ENCODE measurements at regions not wholly inside any gene's neighbourhood (a gene's known extent, or its start where the extent isn't known, plus 50 kb on each side); places are given as distances from the start of the nearest gene placed in this dataset.
"Not testable (repeated sequence)": the region's sequence is repeated elsewhere in the genome, so short reads cannot be mapped to it uniquely, and the experiment has no call there.

DNA sequence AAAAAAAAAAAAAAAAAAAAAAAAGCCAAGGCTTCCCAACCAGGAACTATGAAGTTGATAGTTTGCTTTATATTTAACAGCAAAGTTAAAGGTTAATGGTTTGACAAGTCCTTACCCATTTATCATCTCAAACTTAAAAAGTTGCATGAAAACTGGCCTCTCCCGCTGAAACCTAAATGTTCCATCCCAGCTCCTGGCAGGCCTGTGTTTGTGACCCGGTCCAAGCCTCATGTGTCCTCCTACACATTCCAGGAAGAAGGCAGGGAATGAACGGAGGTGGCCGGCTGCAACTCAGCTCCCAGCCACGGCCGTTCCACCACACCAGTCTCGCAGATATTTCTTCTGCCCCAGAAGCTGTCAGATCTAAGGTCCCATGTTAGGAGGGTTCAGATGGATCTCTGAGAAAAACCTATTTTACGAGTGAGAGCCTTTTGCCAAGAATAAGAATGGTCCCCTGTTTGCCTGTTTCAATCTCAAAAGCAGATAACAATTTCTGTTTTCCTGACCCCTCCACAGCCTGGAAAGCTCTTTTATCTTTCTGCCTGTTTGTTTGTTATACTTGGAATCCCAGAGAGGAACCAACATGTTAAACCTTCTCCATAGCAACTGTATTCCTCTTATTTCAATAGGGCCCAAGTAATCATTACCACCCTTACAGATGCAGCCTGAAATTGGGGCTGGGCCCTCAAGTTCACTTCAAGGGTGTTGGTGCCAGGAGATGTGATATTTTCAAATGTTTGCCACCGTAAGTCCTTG, 56.5 kb downstream of the KCTD12 start:
- DNase-seq = no peak

DNA sequence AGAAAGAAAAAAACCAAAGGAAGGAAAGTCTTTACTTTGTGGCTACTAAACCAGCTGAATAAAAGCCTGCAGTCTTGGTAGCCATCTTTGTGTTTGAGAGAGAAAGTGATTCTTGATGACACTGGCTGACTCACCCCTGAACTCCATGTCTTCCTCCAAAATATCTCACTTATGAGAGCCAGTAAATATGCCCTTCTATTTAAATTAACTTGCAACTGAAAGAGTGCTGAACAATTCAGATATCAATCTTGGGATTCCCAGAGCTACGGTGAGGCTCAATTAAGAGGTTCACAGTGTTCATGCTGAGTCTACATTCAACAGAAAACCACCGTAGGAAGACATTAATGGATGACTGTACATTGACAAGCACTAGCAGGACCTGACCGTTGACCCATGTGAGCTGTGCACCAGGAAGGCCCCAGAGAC, 57.9 kb downstream of the KCTD12 start:
- no peak for DNase-seq

DNA sequence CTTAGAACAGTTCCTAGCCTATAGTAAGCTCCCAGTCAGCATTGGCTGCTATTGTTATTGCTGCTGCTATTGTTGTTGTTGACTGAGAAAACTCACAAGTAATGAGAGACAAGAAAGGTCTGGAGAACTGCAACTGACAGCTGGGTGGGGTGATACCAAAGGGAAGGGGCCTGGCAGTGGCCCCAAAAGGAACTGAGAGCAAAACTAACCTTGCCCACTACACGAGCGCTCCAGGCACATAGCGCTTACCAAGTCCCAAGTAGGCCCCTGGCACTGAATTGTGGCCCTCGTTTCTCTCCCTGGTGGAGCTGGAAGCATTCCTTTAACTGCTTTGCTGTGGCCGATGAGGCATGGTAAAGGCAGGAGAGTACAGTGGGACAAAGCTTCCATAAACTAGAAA, 59.7 kb downstream of the KCTD12 start:
- no peak for DNase-seq

DNA sequence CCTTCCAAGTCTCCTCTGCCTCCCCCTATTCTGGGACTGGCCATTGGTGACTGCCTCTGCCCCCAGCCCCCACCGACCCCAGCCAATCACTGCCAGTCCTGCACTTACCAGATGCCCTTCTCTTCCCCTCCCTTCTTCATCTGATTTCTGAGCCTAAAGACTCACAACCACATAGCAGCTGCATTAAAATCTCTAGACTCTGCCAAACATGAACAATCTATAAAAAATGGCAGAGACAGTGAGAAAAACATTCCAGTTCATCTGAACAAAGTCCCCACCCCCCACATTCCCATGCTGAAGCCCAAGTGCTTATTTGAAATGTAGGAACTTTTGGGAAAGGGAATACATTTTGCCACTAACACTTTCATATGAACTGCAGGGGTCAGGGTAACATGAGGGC, 60.8 kb downstream of the KCTD12 start:
- DNase-seq = no peak

DNA sequence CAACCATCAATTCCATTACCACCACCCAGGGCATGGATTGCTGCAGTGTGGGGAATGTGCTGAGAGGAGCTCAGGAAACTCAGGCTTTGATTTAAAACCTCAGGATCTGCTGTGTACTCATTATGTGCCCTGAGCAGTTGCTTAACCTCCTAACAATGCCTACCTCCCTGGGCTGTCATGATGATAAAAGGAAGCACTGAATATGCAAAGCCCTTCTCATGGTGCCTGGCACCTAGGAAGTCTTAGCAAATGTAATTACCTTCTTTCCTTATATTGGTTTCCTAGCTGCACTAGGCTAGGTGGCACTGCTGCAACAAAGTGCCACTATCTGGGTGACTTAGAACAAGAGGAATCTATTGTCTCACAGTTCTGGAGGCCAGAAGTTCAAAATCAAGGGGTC, 62.2 kb downstream of the KCTD12 start:
- DNase-seq = no peak

DNA sequence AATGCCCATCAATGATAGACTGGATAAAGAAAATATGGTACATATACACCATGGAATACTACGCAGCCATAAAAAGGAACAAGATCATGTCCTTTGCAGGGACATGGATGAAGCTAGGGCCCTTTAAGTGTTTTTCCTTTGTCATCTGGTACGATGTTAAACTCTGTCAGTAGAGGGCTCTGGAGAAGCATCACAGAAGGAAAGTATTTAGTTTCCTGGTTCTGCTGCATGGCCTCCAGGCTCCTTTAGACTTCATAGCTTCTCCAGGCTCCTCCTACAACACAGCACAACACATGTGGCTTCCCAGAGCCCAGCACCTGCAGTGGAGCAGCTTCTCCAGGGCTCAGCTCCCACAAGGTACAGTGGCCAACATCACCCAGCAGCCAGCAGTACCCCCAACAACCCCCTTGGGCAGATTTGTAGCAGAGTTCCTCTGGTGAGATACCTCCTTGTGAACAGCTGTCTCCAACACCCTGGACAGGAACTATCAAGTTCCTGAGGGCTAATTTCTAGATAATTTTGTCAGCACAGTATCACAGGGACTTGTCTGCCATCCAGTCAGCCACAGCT, 63.4 kb downstream of the KCTD12 start:
- DNase-seq = no peak

DNA sequence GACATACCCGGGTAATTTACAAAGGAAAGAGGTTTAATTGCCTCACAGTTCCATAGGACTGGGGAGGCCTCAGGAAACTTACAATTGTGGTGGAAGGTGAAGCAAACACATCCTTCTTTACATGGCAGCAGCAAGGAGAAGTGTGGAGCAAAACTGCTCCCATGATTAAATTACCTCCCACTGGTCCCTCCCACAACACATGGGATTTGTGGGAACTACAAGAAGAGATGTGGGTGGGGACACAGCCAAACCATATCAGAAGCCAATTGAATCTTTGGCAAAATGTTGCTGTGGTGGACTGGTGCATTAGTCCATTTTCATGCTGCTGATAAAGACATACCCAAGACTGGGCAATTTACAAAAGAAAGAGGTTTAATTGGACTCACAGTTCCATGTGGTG, 65.0 kb downstream of the KCTD12 start:
- DNase-seq = not testable (repeated sequence)

DNA sequence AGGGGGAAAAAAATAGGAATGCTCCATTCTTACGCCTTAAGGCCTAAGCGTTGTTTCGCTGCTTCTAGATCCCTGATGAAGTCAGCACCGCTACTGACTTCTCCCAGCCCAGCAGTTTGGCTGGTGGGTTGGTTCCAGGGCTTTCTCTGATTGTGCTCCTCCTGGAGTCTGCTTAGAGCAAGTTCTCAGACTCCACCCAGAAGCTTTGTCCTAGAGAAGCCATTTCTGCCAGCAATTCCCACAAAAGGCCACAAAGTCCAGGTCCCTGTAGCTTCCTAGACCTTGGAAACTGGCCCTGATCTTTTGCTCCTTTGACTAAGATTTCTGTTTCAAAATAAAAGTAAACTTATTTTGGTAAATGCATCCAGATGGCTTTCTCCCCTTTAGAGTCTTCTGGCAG, 65.4 kb downstream of the KCTD12 start:
- no peak for DNase-seq

DNA sequence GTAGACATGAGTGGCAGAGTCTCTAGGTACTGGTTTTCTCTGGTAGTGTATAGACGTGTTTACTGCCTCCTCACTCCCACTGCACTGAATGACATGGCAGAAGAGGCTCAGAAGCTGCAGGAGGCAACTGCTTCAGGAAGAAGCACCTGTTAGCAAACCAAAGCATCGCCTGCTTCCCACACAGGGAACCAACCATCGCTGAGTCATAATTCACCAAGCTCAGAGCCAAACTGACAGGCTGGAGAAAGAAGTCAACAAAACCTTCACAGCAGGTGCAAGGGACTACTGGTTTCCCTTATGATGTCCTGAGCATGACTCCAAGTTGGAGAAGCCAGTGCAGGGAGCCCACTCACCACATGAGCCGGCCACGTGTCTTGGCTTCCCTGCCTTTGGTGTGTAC, 69.8 kb downstream of the KCTD12 start:
- DNase-seq = no peak

DNA sequence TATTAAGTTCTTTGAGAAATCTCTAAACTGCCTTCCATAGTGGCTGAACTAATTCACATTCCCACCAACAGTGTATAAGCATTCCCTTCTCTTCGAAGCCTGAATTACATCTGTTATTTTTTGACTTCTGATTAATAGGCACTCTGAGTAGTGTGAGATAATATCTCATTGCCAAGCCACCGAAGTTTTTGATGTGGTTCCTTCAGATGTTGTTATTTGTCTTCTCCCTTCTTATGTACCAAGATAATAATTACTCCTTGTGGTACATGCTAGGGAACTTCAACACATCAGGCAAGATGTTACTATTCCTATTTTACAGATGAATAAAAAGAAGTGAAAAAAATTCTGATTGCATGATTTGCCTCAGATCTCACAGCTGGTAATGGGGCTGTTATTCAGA, 70.9 kb downstream of the KCTD12 start:
- DNase-seq = no peak

DNA sequence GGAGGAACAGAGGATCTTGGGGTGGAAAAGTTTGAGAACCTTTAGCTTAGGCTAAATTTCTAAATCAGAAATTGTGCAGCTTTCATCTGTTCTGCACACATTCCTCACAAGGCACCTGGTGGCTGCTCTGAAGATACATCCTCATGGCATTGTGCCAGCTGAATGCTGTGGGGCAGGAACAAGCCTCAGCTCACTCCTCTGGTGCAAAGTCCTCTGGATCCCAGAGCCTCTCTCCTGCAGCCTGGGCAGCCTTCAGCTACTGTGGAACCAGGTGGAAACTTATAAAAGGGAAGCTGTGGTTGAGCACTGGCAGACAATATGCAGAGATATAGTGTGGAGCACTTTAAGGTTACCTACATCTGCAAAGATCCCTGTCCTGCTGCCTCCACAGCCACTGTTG, 72.3 kb downstream of the KCTD12 start:
- DNase-seq = no peak

DNA sequence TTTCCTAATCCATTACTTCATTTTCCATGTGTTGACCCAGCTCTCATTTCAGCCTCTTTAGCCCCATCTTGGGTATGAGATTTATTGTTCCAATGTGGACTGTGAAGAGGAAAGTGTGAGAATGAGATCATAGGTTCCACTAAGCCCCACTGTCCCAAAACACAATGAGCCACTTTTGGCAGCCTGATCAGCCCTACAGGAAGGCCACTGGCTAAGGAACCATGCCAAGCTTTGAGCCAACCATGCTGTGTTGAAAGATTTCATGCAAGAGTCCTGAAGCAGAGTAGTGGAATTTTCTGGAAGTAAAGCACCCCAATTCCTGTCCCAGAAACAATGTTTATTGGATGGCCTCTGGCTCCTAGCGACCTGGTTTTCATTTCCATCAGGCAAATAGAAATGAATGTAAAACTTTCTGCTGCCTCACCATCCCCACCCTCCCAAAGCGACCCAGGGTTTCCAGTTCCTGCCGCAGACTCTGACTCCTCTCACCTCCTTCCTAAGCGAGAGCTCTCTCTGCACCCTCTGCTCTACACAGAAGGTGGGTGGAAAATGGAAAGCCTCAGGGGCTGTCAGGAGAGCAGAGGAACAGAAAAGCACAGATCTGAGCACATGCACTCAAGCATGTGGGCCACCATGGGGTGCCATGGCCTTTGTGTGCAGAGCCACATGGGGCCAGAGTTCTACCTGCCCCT, 73.1 kb downstream of the KCTD12 start:
- DNase-seq = no peak

DNA sequence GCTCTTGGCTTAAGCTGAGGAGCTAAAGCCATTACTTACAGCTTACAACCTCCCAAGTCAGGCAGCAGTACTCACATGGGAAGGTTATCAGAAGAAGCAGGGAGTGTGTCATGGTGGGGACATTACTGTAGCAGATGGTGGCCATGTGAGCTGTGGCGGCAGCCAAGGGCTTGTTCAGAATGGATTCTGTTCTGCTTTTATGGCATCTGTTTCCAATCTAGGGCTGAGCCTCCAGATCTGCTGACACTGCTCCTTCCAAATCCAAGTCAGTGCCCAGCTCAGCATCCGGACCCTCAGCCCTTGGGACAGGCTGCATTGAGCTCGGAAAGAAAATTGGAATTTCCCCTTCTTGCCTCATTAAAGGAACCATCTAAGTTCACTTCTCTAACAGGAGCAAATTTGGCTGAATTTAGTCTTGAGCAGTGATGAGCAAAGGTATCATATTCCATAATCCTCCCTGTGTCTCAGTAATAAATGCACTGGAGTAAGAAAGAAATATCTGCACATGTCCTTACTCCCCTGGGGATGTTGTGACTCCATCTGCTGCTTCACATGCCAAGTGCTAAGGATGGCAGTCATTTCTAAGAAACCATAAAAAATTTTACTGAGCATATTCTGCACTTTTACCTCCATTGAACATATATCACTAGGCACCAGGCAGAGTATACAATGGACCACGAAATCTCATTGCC, 73.9 kb downstream of the KCTD12 start:
- no peak for DNase-seq

DNA sequence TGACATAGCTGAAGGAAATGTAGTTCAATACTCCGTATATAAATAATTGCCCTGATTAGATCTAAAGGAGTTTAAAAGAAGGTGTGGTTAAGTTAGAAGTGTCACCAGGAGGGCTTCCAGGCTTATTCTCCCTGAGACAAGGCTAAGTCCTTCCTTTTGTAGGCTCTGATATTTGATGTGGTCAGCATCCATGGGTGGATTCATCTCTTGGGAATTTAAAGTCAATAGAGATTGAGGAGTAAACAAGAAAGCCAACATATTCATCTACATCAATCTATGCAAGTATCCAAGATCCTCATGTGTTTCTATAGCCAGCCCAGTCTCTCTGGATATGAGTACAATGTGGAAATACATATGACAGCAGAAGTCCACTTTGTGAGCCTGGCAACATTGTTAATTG, 76.8 kb downstream of the KCTD12 start:
- no peak for DNase-seq

DNA sequence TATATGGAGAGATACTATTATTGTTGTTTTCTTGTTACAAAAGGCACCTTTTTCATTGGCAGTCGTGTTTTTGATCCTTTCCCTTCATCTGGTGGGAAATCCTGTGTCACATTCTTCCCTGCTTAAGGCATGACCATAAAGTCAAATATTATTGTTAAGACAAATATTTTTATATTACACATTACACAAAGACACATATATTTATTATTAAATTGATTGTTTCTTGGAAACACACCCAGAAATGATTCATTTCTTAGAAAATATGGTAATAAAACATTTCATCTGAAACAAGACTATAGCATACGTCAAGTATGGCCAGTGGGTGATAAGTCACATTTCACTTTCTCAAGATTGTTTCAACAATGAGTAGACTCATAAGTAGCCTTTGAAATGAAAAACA, 77.3 kb downstream of the KCTD12 start:
- no peak for DNase-seq

DNA sequence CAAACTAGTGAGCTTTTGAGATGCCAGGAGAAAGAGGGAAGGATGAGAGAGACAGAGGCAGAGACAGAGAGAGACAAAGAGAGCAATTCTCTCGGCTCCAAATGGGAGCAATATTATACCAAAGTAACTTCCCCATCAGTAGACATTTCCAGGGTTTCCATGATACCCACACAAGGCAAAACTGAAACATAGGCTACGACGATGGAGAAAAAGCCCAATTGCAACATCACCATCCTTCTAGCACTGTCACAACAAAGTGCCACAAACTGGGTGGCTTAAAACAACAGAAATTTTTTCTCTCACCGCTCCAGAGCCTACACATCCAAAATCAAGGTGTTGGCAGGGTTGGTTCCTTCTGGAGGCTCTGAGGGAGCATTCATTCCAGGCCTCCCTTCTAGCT, 81.4 kb downstream of the KCTD12 start:
- no peak for DNase-seq

DNA sequence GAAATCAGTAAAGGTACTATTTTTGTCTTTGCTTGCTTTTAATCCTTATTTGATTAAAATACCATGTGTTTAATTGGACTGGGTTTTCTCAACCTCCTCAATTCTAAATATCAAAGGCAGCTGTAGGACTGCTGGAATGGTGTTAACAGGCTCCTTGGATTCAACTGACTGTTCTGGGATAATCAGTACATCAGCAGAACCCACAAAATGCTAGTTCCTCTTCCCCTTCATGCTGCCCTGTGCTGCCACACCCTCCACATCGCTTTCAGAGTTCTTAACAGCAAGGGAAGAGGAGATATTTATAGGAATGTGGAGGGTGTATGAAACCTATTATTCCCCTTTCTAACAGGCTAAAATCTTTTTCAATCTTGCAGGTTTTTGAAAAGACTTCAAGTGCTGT, 82.4 kb downstream of the KCTD12 start:
- no peak for DNase-seq

DNA sequence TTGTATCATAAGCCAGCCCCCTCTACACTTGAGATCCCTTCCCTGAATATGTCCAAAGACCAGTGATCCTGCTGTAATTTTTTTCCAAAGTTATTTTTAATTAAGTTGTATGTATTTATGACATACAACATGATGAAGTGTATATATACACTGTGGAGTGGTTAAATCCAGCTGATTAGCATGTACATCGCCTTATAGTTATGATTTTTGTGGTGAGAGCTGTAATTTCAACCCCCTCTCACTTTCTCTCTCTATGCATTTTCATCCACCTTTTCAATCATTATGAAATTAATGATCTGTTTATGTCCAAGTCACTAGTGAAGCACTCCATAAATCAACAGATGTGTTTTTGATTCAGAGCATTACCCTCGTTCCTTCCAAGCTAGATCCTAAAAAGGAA, 85.3 kb downstream of the KCTD12 start:
- no peak for DNase-seq

DNA sequence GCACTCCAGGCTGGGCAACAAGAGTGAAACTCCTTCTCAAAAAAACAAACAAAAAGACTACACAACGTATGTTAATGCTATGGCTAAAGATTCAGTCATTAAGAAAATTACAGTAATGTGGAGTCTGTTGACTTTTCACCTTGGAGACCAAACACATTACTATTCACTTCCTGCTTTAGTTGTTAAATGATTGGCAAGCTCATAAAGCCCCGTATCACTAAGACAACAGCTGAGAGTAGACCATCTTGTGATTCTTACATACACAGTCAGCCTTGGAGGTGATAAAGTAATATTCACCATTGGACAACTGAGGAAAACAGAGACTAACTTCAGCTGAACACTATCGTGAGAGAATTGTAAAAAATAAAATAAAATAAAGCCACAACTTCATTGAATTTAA, 86.5 kb downstream of the KCTD12 start:
- DNase-seq = no peak

DNA sequence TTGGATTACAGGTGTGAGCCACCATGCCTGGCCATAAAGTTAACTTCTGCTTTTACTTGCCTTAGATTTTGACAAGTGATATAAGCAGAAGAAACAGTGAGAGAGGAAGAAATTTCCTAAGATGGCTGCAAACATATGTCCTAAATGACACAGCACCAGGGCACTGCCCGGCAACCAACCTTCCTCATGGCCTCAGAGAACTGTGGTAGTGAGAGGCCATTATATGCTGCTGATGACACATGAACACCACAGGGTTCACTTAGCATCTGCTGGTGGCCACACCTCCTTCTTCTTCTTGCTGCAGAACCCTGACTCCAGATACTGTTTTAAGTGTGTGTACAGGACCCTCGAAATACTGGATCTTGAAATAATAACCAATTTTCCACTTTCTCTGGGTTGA, 88.2 kb downstream of the KCTD12 start:
- DNase-seq = no peak

DNA sequence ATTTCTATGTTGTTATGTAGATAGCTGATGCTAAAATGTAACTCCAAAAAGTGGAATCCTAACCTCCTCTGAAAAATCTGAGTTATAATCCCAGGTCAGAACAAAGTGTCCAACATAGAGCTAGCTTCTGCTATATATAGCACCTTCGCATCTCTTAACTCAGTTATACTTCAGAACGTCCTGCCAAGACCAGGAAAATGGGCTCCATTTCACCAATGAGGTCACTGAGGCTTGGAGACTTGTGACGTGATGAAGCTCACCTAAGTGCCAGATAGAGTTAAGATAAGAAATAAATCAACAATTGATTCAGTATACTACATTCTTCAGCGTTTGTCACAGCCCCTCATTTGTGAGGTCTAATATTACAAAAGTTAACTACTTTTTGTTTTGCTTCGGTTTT, 88.8 kb downstream of the KCTD12 start:
- no peak for DNase-seq

DNA sequence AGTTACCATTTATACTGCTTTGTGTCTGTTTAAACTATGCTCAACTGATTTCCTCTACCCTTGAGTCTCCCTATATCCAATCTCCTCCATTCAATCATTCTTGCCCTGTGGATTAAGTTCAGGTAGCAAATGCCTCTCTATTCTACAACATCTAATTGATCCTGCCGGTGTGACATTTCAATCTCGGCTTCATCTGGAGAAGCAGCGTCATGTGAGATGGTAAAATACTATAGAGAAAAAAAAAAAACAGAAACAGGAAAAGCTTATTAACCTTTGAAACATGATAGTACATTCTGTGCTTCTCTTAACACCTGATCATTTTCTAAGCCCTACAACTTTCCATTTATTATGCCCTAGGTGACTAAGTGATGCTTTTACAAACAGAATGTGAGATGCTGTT, 89.4 kb downstream of the KCTD12 start:
- DNase-seq = no peak

DNA sequence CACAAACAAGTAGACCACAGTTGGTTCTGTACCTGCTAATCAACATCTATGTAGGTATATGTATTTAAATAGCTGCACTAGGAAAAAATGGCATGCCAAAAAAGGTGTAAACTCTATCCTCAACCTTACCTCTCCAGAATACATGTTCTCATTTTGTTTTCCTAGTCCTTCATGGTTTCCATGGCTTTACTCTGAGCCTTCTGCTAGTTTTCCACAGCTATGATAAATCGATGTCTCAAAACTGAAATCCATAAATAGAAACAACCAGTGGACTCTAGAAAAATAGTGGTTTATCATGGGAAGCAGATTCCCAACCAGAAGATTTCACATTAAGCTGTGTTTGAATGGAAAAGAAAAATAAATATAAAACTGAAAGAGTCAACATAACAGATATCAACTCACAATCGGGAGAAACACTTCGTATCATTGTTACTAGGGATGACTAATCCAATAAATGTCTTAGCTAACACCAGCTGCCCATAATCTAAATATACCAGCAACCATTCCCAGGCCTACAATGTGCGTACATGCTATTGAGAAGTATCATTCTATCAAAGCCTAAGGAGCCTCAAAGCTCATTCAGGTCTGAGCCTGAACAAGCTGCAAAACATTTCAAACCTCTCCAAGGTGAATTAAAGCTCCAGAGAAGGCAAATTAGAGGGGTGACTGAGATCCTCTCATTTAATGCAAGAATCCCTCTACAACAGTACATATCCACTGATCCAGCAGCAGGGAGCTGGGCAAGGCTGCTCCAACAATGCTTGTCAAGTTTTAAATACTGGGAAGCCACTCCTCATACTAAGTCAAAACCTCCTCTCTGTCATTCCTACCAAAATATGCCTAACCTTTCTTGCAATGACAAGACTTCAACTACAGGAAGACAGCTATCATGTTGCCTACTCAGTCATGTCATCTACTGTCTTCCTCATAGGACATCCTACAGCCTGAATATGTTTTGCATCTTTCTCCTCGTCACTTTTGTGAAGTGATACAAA, 90.2 kb downstream of the KCTD12 start:
- DNase-seq = no peak

Data from activated naive CD4-positive, alpha-beta T cell treated with anti-CD3 and anti-CD28 coated beads, Interleukin-2, amount 50 U/mL, for 16 hours (primary cell).